ENCODE measurements at regions not wholly inside any gene's neighbourhood (a gene's known extent, or its start where the extent isn't known, plus 50 kb on each side); places are given as distances from the start of the nearest gene placed in this dataset.

DNA sequence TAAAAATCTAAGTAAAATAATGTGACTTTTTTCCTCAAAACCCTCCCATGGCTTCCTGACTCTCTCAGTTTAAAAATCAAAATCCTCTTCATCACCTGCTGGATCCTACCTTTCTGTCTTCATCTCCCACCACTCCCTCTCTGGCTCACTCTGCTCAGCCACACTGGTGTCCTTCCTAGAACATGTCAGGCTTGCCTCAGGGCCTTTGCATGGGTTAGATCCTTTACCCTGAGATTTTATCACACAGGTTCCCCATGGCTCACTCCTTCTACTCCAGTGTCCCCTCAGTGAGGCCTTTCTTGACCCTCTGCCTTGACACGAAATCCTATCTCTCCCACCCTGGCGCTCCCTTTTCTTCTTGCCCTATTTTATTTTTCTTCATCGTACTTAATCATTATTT, 141.8 kb downstream of the RPL22L1 start:
- DNase-seq = no peak

DNA sequence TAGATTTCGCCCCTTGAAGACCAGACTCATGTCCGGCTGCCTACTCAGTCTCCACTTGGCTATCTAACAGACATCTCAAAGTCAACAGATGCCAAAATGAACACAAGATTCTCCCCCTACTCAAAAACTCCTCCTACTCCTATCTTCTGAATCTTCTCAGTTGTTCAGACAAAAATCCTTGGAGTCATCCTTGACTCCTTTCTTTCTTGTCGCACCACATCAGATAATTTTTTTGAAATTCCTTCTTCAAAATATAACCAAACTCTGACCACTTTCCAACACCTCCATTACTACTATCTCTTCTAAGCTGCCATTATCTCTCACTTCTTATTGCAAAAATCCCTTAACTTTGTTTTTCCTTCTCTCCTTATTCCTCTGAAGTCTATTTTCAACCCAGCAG, 141.9 kb upstream of the SLC7A14 start:
- no peak for DNase-seq

DNA sequence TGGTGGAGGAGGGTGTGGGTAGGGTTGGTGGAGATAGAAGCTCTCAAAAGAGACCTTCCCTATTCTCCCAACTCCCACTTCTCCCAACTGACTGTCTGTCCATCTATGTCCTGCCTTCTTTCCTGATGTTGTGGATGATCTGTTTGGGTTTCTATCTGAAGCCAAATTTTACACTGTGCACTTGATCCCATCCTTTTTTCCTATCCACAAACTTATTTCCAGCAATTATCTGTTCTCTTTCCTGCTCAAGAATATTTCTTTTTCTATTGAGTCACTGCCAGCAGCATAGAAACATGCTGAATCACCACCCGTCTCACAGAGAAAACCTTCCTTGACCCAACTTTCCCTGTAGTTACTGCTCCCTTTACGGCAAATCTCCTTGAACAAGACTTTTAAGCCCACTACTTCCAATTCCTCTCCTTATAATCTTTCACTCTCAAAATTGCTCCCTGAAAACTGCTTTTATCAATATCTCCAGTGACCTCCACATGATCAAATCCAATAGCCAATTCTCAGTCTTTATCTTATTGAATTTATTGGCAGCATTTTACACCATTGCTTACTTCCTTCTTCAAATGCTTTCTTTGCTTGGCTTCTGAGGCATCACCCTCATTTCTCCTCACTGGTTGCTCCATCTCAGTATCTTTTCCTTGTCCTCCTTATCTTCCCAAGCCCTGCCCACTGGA, 141.2 kb upstream of the SLC7A14 start:
- DNase-seq = no peak

DNA sequence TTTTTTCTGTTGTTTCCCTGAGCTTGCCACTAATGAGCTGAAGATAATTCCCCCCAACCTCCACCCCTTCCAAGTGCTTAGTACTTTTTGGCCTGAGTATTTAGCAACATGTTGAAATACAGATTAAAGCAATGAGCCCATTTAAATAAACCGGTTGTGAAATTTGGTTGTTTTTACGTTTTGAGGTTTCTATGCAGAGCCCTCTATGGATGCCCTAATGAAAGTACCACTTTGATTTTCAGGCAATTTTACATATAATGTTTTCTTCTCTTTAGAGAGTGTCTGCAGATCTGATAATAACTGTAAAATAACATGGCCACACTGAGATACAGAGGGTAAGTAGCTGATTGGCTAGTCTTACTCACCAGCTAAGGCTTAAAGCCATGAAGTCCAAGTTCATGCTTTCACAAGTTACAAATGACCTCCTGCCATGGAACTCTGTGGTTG, 139.4 kb upstream of the SLC7A14 start:
- no peak for DNase-seq

DNA sequence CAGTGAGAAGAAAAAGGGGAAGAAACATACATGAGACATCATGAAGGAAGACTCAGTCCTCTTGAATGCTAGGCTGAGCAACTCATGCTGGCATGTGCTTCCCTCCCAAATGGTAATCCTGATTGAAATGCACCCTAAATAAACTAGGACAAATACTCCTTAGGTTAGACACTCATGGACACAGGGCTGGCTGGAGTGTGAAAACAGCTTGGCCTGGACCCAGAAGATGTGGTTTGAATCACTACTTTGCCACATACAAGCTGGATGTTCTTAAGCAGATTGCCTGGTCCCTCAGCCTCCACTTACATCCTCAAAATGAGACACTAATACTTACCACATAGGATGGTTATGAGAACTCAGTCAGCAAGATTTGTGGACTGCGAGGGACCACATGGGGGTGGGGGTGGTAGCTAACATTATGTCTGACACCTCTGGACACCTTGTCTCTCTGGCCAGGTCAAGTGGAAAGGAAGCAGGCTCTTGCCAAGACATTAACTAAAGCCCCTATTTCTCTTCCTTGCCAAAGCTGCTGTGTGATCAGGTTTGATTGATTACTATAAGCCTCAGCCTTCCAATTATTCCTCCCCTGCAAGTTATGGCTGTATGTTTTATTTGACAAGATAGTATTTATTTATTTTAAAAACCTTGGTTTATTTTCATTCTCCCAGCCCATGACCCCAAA, 138.9 kb upstream of the SLC7A14 start:
- DNase-seq = no peak

DNA sequence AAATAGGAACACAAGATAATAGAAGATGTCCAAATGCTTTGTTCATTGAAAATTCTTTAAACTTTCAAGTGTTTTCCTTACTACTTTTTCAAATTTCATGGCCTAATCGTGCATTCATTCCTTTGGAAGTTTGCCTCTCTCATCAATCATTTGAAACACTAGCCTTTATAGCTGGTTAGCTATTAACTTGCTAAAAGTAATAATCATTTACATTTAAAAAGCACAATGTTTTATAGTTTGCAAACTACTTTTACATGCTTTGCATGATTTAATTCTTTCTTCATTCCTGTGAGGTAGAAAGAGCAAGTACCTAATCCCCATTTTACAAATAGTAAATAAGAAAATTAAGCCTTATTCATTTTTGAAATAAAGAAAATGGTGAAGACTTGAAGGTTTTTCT, 137.4 kb upstream of the SLC7A14 start:
- DNase-seq = no peak

DNA sequence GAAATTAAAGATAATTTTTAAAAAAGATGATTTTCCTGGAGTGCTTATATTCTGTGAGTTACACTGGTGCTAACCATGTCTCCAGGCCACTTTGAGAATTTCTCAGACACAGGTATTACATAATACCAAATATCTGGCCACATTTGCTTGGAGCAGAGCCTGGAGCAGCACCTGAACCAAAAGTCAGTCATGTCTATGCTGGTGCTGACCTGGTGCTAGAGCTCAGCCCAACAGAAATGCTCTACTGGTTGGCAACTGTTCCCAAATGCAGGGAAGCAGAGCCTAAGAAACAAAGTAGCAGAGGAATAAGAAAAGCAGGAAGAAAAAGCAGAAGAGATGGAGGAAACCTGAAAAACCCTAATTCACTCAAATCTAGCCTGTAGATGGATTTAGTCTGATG, 135.7 kb upstream of the SLC7A14 start:
- DNase-seq = no peak

DNA sequence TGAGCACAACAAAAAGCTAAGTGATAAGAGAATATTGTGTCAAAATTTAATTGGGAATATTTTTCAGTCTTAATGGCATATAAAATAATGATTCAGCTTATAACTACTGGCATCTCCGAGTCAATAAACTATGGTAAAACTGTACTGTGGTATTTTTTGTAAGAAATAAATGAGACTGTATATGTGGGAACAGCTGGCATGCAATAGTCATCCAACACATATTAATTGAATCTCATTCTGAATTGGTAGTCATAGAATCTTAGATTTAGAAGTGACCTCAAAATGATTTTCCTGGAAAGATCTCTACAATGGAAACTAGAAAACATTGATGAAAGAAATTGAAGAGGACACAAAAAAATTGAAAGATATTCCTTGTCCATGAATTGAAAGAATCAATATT, 133.4 kb upstream of the SLC7A14 start:
- no peak for DNase-seq

DNA sequence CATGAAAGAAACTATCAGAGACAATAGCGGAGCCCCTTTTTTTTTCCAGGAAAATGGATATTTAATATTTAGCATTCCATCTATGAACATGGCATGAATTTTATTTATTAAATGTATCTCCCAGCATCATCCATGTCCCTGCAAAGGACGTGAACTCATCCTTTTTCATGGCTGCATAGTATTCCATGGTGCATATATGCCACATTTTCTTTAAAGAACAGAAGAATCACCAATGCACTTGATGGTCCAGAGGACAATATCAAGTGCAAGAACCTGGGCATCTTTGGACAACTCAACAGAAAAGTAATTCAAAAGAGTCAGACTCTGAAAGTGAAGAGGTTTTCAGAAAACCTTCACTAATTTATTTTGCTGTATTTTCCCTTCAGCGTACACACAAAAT, 133.0 kb upstream of the SLC7A14 start:
- DNase-seq = no peak

DNA sequence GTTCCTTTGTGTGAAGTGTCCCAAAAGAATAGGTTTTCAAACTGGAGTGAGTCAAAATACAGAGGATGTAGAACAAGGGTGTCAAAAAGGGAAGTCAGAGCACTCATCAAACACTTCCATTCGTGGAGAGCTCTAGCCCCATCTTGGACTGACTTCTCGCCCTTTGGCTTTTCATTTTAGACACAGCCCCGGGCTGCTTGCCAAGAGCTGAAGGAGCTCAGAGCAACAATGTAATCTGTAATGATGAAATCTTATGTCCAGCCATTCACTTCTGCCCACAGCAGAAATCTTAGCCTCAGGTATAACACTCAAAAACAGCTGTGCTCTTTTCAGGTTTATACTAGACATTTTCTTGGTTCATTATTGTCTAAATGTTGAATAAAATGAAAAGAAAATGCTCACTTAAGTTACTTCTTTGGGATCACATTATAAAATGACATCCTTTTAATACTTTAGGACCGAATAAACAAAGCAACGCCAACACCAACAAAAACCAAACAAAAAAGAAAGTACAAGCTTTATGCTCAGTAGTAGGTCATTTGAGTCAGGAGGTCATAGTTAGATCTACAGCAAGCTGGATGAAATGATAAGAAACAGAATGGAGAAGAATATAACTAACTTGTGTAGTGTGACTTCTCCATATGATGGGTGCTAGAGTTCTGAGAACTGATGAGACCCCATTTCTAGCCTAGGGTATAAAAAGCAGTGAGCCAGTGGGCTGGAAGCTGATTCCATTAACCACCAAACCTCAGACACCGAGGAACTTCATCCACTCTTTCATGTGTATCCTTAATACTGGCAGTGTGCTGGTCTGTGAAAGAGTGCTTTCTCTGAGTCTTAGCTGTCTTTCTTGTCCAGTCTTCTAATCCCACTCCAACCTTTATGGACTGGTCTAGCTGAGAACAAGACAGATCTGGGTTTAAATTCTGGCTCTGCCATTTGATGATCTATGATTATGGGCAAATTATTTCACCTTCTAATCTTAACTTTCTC, 131.8 kb upstream of the SLC7A14 start:
- DNase-seq = no peak

DNA sequence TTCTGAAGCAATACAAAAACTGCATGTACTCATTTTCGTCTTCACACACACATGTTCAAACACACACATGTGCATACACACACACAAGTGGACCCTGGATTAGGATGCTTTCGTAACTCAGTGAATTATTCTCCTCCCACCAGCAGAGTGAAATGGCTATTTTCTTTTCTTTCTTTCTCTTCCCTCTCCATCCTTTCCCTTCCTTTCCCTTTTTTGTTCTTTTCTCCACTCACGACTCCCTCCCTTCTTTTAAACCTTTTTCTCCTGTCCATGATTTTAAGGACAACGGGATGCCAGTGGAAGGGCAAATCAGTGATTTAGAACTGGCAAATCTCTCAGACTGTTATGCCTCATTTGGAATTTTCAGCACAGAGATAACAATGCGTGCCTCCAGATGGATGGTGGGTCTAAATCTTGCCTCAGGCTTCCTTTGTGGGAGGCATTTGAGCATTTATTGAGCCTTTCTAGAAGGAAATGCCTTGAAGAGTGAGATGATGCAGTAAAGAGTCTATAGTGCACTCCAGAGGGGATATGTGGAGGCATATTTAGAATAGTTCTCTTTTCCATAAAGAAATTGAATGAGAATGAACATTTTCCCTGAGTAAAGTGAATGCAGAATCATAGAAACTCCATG, 130.4 kb upstream of the SLC7A14 start:
- no peak for DNase-seq

DNA sequence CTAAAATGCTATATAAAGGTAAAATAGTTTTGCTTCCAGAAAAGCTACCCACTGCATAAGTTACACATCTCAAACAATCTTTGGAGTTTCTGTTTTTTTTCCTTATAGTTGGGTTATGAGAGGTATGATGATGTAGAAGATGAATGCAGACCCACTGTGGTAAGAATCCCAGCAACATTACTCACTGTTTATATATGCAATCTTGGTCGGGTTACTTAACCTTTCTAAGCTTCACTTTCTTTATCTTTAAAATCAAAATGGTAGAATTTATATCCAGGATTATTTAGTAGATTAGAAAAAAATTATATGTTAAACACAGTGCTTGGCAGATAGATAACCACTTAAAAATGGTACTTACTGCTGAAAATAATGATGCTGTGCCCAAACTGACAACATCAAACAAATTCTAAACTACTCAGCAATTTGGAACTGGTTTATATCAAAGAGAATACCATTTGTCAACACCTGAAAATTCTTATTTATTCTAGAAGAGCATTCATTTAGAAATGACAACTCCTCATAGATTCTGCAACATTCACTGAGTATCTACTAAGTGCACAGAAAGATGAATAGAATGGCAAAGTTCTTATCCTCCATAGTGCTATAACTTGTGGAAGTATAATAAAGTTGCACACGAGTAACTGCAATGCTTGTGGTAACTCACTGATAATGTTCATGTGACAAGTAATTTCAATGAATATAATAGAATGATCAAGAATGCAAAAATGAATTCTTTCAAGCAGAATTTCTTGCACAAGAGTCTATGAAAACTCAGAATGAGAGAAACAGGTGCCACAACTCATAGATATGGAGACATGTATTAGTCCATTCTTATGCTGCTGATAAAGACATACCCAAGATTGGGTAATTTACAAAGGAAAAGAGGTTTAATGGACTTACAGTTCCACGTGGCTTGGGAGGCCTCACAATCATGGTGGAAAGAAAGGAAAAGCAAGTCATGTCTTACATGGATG, 129.0 kb upstream of the SLC7A14 start:
- DNase-seq = no peak

DNA sequence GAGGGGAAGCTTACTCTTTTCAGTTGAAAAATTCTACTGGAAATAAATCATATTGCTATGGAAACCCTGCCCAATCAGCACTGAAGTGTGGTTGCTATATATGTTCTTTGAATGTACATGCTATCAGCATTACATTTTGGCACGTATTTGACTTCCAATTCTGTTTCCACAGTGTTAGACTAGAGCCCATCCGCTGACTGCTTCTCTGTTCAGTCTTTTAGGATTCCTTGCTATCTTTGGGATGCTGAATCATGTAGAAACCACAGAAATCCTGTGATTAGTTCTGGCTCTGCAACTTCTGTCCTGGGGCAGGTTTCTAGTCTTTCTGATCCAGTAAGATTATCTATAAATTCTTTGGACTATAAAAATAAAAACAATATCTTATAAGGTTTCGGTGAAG, 128.2 kb upstream of the SLC7A14 start:
- DNase-seq = no peak

DNA sequence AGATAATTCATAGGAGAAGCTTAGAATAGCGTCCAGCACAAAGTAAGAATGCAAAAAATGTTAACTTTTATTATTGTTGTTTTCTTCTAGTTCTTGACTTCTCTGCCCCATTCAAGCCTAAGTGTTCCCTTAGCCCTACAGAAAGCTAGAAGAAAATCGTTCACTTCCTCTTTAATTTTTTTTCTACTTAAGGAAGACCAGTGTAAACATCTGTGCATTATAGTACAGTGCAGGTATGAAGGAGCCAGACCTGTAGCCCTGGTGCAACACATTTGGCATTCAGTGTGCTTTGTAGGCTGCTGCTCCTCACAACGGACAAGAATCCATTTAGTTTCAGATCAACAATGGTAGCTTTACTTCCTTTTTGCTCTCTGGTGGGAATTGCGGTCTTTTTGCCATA, 127.8 kb upstream of the SLC7A14 start:
- DNase-seq = no peak

DNA sequence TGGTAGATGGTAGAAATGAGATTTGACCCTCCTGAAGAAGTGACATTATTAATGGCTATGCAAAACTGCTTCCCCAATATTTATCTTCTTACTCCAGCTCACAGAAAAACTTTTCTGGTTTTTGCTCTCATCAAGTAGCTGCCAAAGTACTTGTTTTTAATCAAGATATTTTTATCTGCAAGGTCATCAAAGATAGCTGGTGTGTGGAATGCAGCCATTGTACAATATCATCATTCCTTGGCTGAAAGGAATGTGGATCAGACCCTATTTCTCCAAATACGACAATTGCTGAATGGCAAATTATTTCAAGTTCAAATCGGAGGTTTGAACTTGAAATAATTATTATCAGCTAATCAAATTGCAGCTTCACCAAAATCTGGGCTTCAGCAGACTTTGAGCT, 126.9 kb upstream of the SLC7A14 start:
- DNase-seq = no peak

DNA sequence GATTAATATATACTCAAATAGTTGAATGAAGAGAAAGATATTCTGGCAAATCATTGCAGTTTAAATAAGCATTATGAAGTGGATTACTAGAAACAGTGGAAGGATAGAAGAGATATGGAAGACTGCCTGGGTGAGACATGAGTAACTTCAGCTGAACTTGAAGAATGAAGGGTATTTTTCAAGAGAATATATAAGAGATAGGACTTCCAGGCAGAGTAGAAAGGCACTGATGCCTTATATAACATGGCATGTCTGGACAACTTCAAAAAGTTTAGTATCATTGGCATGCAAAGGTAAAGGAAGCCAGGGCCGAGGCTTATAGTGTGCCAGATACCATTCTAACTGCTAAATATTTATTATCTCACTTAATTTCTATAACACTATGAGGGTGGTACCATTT, 126.5 kb upstream of the SLC7A14 start:
- DNase-seq = no peak

DNA sequence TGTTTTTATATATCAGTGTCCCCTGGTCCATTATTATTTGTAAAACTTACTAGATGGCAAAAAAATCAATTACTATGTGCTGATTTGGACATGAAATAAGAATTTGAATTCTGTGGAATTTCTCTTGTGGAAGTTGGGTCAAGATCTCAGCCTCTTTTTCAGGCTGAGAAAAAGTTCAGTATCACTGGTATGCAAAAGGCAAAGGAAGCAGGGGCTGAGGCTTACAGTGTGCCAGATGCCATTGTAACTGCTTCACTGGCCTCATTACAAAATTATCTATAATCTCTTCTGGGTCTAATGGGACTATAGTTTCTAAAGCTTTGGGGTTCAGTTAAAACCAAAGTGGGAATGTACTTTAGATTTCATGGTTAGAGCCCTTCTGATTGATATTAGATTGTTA, 125.9 kb upstream of the SLC7A14 start:
- DNase-seq = no peak

DNA sequence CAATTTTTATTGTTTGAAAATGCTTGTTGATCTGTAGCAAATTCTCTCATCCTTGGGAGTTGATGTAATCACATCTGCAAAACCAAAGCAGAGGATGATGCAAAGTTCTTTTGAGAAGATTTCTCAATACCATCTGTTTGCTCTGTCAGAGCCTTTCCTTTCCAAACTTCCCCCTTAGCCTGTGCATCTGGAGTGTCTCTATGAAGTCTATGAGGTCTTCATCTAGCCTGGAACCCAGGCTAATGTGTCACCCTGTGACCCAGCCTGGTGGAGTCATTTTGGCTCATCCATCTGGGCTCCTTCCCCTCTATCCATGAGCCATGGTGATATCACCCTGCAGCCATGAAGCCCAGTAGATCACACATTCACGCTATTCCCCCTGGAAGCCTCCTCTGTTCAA, 123.2 kb upstream of the SLC7A14 start:
- no peak for DNase-seq

DNA sequence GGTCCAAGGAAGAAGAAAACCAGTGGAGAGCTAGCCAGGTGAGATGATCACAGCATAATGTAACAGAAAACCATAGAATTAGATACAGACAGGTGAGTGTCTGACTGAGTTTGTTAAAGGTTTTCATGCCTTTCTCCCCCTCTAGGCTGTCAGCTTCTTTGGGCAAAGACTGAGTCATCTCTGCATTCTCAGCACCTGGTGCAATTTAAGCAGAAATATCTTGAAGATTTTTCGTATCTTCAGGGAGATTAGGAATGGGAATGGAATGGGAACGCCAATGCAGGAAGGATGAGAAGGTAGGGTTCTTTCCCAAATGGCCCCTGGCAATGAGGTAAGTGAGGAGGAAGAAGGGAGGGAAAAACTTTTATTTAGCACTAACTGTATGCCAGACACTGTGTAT, 122.0 kb upstream of the SLC7A14 start:
- no peak for DNase-seq

DNA sequence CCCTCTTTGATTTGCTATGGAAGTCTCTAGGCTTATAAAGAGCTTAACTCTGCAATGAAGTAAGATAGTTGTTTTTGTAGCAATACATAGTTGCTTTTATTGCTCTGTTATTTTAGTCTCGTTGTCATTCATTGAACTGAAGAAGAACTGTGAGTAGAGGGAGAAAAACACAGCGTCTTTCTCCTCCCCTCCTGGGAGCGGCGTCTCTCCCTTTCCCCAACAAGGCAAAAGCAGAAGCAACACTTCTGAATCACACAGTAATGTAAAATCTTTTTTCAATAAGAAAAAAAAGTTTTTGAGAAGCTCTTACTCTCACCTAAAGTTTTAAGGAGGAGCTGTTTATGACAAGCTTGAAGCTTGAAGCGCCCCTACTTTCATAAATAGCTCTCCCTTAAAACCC, 119.3 kb upstream of the SLC7A14 start:
- DNase-seq = no peak

DNA sequence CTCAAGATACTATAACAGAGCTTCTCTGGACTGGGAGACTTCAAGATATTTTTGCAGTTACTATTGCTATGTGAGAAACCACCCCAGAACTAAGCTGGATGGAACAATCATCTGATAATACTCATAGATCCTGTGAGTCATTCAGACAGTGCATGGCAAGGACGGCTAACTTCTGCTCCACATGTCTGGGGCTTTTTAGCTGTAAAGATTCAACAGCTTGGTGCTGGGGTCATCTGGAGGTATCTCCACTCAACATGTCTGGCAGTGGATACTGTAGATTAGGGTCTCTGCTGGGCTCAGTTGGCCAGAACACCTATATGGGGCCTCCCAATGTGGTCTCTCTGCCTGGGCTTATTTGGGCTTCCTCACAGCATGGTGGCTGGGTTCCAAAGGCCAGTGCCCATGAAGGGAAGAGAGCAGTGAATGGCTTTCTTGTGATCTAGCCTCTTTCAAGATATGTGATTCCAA, 117.3 kb upstream of the SLC7A14 start:
- DNase-seq = no peak

Measured in right forelimb (tissue), 1 donor.